Activated B cell treated with CpG ODN at 0.5 μM for 24 hours (primary cell): ENCODE measurements at regions not wholly inside any gene's neighbourhood (a gene's known extent, or its start where the extent isn't known, plus 50 kb on each side); places are given as distances from the start of the nearest gene placed in this dataset.

Source experiments
- ATAC-seq: fragments of 200-7000 bp; cut with Tn5 transposase; one replicate; pipeline ENCODE4 v1.10.0; 2021; ENCODE audit warnings: low read depth, mild to moderate bottlenecking, moderate library complexity
- CTCF ChIA-PET: fragments of 350-600 bp; sonication (Branson Sonifier 250); formaldehyde crosslinking; loops from one replicate; lab custom pipeline; 2021; ENCODE audit warnings: antibody characterized with exemption; lab: Charles Lee
- POLR2A ChIA-PET: fragments of 350-600 bp; sonication (Branson Sonifier 250); formaldehyde crosslinking; loops from one replicate; lab custom pipeline; 2021; ENCODE audit warnings: antibody characterized with exemption; lab: Charles Lee
- DNase-seq: peaks from one replicate; pipeline ENCODE4 v3.0.0; 2022
- H3K27ac Mint-ChIP-seq: one replicate; pipeline ENCODE4 v1.8.0; 2020; ENCODE audit warnings: mixed read lengths
- H3K27me3 Mint-ChIP-seq: one replicate; pipeline ENCODE4 v1.8.0; 2021; ENCODE audit warnings: mixed read lengths
- H3K36me3 Mint-ChIP-seq: one replicate; pipeline ENCODE4 v1.8.0; 2021; ENCODE audit warnings: low read depth, mixed read lengths
- H3K4me1 Mint-ChIP-seq: one replicate; pipeline ENCODE4 v1.8.0; 2021; ENCODE audit warnings: mixed read lengths
- H3K4me3 Mint-ChIP-seq: one replicate; pipeline ENCODE4 v1.8.0; 2020; ENCODE audit warnings: mild to moderate bottlenecking, mixed read lengths
- H3K9me3 Mint-ChIP-seq: one replicate; pipeline ENCODE4 v1.8.0; 2020; ENCODE audit warnings: mixed read lengths
- intact Hi-C: fragments of 100-400 bp; cut with micrococcal nuclease; formaldehyde crosslinking; loops from one replicate; pipeline ENCODE4 v1.15.1; 2024
- TF ChIP-seq, protein P1 (sequence below): fragments of 200-600 bp; IDR thresholded peaks from one replicate; pipeline ENCODE4 v1.8.0; 2022; ENCODE audit warnings: antibody characterized with exemption, mild to moderate bottlenecking

DNA sequence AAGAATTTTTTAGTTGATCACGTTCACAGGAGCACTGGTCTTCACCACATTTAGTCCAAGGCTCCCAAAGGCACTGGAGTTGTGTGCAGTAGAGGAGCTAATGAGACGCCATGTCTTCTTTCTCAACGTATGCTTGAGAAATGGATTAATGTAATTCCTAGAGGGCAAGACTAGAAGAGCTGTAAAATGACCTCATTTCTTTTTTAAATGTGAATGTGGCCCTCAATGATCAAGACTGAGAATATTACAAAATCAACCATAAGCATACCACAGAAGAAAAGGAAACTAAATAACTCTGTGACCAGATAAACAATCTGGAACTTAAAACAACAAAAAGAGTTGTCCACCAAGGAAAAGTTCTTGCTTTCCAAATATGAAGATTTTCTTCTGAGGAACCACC lies 112.1 kb upstream of the THBS1 start:
- Mint-ChIP-seq H3K4me1 (no peaks in the 10 kb centered on the region), H3K4me3 (no peak overlapping the region), H3K27ac (no peak overlapping the region), H3K36me3 (no peaks in the 10 kb centered on the region), H3K27me3 (no peaks in the 10 kb centered on the region), H3K9me3 (no peaks in the 10 kb centered on the region)
- ChIA-PET POLR2A (no interaction called here), CTCF (no interaction called here)
- ATAC-seq (no peak), DNase-seq (no peak)
- intact Hi-C loops = no loop called here
- TF ChIP-seq, protein P1, sequence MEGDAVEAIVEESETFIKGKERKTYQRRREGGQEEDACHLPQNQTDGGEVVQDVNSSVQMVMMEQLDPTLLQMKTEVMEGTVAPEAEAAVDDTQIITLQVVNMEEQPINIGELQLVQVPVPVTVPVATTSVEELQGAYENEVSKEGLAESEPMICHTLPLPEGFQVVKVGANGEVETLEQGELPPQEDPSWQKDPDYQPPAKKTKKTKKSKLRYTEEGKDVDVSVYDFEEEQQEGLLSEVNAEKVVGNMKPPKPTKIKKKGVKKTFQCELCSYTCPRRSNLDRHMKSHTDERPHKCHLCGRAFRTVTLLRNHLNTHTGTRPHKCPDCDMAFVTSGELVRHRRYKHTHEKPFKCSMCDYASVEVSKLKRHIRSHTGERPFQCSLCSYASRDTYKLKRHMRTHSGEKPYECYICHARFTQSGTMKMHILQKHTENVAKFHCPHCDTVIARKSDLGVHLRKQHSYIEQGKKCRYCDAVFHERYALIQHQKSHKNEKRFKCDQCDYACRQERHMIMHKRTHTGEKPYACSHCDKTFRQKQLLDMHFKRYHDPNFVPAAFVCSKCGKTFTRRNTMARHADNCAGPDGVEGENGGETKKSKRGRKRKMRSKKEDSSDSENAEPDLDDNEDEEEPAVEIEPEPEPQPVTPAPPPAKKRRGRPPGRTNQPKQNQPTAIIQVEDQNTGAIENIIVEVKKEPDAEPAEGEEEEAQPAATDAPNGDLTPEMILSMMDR = no peak

DNA sequence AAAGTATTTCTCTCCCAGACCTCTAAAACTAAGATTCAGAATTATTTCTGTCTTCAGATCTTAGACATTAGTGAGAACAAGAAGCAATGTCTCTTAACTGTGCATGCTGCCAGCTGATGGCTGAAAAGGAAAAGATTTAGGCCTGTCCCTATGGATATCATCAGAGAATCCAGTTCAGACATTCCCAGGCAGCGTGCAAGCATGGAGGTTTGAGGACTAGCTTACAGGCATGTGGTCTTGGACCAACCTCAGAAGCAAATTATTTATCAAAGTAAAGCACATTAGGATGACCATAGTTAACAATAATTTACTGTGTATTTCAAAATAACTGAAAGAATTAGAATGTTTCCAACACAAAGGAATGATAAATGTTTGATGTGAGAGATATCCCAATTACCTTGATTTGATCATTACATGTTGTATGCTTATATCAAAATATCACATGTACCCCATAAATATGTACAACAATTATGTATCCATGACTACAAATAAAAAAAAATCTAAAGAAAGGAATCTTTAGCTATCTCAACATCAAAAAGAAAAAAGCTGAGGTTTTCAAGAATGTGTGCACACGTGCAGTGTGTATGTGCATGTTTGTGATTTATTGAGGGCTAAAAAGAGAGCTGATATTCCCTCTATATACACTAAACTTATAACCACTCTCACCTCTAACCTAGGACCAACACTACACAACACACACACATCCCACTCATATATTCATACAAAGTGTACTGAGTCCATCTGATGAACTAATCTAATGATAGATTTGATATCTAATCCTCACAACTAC lies 108.9 kb upstream of the THBS1 start:
- H3K27me3 Mint-ChIP-seq = no peaks in the 10 kb centered on the region
- TF ChIP-seq, protein P1 = no peak
- ATAC-seq (no peak), DNase-seq (no peak)
- H3K9me3 Mint-ChIP-seq = no peaks in the 10 kb centered on the region
- ChIA-PET POLR2A (no interaction called here), CTCF (no interaction called here)
- no peak overlapping the region for H3K4me3 Mint-ChIP-seq
- no peak overlapping the region for H3K27ac Mint-ChIP-seq
- no peaks in the 10 kb centered on the region for H3K4me1 Mint-ChIP-seq
- intact Hi-C loops = no loop called here
- H3K36me3 Mint-ChIP-seq = no peaks in the 10 kb centered on the region

DNA sequence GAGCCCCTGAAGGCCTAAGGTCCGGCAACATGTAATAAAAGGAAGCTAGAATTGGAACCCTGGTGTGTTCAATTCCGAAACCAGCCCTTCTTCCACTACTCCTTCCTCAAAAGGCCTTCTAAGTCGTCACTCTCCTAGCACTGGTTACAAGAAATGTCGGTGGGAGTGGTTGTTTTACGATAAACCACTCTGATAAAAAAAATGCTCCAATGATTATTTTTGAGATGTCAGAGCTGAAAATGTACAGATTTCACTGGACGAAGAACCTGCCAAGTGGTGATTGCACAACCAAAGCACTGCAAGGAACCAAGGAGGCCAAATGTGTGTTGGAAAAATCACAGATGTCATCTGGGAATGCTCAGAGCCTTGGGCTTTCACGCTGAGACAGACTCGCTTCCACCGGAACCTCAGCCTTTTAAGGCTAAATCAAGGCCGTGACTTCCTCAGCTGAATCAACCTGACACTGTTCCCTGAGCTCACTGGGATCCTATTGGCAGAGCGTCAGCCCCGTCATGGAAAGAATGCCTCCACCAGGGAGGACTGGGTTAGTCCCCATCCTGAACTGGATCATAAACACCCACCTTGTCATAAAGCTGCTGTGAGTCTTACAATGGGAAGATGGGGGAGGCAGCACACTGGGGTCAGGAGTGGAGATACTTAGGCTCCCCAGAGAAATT lies 108.1 kb upstream of the THBS1 start:
- DNase-seq = no peak
- TF ChIP-seq, protein P1 = no peak
- CTCF ChIA-PET = no interaction called here
- POLR2A ChIA-PET = no interaction called here
- Mint-ChIP-seq H3K36me3 (no peaks in the 10 kb centered on the region), H3K27ac (no peak overlapping the region), H3K27me3 (no peaks in the 10 kb centered on the region), H3K4me3 (no peak overlapping the region), H3K4me1 (no peaks in the 10 kb centered on the region), H3K9me3 (no peaks in the 10 kb centered on the region)
- no peak for ATAC-seq
- intact Hi-C loops = no loop called here

DNA sequence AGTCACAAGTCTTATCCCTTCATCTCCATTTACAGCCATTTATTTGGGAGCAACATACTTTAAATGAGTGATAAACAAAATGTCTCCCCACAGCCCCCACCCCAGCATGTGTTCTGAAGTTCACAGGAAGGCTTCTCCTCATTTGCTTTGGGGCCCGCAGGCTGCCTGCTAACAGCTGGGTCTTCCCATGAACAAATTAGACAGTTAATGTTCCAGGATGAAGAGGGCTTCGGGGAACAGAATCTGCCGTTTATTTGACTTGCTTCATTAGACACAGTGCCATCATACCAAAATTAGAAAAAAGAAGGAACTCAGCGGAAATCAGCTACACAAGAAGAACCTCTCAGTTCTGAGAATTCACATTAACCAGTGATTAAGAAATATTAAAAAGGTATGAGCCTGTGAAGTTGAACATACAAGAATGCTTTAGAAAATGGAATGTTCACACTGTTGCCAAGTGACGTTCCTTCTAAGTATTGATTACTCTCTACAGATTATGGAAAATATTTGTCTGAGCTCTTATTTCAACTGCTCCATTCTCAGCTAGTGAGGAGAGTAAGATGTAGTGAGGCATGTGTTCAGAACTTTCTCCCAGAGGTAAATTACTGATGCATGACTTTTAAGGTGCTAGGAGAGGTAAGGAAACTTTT lies 107.5 kb upstream of the THBS1 start:
- Mint-ChIP-seq H3K27me3 (no peaks in the 10 kb centered on the region), H3K27ac (no peak overlapping the region), H3K36me3 (no peaks in the 10 kb centered on the region), H3K4me3 (no peak overlapping the region), H3K4me1 (no peaks in the 10 kb centered on the region), H3K9me3 (no peaks in the 10 kb centered on the region)
- DNase-seq (no peak), ATAC-seq (no peak)
- POLR2A ChIA-PET = no interaction called here
- TF ChIP-seq, protein P1 = no peak
- intact Hi-C loops = no loop called here
- CTCF ChIA-PET = no interaction called here

DNA sequence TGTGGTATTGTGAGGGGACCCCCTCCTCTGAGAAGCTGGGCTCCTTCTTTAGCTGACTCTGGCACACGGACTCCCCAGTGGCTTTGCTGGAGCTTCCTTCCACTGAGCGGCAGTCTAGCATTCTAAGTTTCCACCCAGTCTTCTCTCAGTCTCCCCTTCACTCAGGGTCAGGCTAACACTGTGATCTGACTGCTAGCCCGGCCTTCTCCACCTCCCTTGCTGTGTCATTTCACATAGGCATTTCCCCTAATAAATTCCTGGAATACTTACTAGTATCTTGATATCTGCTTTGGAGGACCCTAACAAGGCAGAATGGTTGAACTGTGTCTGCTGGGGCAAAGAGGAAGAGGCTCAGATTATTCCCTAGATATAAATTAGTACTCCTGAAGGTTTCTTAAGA lies 106.2 kb upstream of the THBS1 start:
- ATAC-seq (no peak), DNase-seq (no peak)
- Mint-ChIP-seq H3K36me3 (no peaks in the 10 kb centered on the region), H3K27me3 (no peaks in the 10 kb centered on the region), H3K9me3 (no peaks in the 10 kb centered on the region), H3K4me3 (no peak overlapping the region), H3K4me1 (no peaks in the 10 kb centered on the region), H3K27ac (no peak overlapping the region)
- CTCF ChIA-PET = no interaction called here
- TF ChIP-seq, protein P1 = no peak
- POLR2A ChIA-PET = no interaction called here
- intact Hi-C loops = no loop called here
